Fibroblast of skin of right quadriceps (primary cell): ENCODE measurements at regions not wholly inside any gene's neighbourhood (a gene's known extent, or its start where the extent isn't known, plus 50 kb on each side); places are given as distances from the start of the nearest gene placed in this dataset.
"Not testable (repeated sequence)": the region's sequence is repeated elsewhere in the genome, so short reads cannot be mapped to it uniquely, and the experiment has no call there.

Source experiments
- DNase-seq: peaks from one replicate; pipeline ENCODE4 v3.0.0-alpha.2; 2013

DNA sequence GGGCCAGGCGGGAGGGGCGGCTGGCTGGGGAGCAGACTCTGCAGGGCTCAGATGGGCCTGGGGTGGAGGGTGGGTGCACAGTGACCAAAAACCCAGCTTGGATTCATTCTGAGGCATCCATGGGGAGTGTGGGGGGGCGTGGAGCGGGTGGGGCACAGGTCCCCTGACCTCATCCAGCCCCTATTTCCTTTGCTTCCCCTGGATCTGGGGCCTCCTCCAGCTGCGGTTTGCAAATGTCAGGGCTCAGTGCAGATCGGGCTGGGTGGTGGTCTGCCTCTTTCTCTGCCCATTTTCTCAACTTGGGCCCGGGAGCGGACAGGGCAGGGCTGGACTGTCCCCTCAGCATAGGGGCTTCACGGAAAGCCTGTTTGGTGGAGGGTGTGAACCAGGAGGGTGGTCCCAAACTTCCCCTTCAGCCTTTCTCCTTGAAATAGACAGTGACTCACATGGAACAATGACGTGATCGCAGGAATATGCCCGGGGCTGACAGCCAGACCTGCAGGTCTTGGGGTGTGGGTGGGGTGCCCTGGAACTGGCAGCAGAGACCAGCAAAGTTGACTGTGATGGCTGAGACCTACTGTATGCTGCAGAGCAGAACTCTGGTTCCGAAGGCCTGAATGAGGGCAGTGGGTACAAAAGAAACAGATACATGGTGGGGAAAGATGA lies 72.9 kb upstream of the PODXL start:
- DNase-seq = peak; percentile 69

DNA sequence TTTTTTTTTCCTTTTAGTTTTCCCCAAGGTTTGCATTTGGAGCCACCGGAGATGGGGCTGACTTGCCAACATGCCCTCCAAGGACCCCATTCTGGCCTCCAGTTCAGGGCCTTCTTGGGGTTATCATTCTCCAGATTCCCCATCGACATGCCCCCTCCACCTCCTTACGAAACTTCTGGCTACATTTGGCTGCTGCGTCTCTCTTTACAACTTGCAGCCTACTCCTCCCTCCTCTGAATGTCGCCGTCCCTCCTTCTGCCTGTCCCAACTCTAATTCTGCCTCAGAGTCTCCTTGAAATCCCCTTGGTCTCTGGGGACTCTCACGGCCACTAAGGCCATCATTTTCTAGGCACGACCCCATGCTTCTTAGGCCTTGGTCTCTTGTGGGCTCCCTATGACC lies 72.2 kb upstream of the PODXL start:
- no peak for DNase-seq

DNA sequence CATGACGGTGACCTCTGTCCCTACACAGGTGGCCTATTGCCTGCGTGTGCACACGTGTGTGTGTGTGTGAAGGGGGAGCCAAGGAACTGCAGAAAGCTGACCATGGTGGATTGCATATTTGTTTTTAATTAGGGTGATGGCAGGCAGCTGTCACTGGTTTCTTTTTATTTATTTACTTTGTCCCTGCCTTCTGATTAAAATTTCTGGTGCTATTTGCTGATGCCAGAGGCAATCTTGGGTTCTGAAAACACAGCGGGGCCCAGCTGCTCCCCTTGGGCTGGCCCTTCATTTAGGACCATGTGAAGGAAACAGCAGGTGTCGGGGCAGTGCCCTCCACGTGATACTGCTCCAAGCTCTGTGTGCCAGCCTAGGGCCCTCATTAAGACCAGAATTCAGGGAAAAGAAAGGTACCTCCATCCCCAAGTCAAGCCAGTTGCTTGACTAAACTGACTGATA lies 71.3 kb upstream of the PODXL start:
- DNase-seq = no peak

DNA sequence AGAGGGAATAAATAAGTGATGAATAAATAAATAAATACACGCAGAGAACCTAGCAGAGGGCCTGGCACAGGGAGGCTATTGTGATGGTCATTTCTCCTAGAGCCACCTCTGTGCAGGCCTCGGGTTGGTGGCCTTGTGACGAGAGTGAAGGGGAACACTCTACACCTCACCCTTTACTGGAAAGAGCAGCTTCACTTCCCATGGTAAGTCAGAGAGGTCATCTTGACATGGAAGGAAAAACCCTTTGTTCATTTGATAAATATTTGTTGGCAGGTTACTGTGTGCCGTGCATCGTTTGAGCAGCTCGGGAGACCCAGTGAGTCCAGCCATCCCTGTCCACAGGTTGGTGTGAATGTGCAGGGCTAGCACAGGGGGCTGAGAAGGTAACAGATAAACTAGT lies 70.2 kb upstream of the PODXL start:
- no peak for DNase-seq

DNA sequence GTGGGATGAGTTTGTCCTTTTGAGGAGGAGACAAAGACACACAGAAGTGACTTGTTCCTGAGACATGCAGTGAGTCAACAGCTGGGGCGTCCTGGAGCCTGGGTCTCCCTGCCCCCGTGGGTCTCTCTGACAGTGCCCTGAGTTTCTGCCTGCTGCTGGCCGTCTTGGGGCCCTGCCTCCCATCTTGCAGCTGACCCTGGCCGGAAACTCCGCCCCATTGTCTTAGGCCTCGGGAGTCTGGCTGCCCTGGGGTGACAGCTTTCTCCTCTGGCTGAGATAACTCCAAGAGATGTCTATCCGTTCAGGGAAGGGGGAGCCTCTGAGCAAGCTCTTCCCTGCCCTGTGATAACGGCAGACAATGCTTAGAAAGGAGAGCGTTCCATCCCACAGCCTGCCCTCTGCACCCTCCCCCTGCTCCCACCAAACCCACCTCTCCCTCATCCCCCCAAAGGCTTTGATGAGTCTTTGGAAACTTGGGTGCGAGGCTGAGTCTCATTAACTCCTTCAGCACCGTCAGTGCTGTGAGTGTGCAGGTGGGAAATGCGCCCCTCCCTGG lies 69.5 kb upstream of the PODXL start:
- DNase-seq = peak; percentile 84

DNA sequence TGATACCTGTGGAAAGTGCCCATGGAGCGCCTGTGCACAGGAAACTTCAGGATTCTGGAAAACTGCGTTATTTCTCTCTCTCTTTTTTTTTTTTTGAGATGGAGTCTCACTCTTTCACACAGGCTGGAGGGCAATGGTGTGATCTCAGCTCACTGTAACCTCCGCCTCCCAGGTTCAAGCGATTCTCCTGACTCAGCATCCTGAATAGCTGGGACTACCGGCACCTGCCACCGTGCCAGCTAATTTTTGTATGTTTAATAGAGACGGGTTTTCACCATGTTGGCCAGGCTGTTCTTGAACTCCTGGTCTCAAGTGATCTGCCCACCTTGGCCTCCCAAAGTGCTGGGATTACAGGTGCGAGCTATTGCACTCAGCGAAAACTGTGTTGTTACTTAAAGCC lies 68.9 kb upstream of the PODXL start:
- DNase-seq = not testable (repeated sequence)

DNA sequence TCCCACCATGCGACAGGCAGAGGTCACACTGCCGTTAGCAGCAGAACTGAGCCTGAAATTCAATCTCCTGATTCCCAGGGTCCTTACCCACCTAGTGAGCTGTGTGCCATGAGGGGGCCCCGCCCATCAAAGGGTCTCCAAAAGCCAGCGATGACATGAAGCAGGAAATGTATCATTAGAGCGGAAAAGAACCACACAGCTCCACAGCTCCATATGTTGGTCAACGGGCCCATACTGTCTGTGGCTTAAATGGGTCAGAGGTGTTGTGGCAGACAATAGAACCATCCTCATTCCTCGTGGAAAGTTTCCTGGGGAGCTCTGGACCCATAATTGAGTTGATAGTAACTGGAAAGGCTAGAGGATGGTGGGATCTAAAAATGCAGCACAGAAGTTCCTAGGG lies 68.1 kb upstream of the PODXL start:
- DNase-seq = no peak

DNA sequence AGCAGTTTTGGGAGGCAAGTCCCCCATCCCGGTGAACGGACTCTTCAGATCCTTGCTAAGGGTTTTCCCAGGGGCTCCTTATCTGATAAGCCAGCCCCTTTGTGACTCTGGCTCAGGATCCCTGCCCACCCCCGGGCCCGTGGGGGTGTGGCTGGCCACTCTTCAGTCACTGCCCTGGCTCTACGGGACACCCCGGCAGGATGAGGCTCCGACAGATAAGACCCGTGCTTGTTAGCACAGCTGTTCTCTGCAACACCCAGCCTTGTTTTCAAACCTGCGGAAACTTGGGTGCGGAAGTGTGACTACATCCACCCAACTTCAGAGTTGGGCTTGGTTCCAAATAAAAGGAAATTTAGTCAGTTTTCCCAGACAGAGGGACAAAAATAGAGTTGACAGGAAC lies 66.7 kb upstream of the PODXL start:
- no peak for DNase-seq

DNA sequence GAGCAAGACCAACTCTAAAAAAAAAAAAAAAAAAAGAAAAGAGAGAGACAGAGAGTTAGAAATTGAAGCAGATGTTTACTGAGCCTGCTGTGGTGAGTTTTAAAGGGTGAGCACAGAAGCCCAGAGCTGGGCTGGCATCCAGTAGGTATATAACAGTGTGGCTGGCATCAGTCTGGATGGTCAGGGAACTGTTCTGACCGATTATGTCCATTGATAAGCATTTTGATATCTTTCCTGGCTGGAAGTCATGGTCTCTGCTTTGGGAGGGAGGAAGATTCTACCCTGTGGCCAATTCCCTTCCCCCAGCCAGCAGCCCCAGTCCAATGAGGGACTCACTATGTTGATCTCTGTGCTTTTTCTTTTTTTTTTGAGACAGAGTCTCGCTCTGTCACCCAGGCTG lies 65.2 kb upstream of the PODXL start:
- DNase-seq = no peak

DNA sequence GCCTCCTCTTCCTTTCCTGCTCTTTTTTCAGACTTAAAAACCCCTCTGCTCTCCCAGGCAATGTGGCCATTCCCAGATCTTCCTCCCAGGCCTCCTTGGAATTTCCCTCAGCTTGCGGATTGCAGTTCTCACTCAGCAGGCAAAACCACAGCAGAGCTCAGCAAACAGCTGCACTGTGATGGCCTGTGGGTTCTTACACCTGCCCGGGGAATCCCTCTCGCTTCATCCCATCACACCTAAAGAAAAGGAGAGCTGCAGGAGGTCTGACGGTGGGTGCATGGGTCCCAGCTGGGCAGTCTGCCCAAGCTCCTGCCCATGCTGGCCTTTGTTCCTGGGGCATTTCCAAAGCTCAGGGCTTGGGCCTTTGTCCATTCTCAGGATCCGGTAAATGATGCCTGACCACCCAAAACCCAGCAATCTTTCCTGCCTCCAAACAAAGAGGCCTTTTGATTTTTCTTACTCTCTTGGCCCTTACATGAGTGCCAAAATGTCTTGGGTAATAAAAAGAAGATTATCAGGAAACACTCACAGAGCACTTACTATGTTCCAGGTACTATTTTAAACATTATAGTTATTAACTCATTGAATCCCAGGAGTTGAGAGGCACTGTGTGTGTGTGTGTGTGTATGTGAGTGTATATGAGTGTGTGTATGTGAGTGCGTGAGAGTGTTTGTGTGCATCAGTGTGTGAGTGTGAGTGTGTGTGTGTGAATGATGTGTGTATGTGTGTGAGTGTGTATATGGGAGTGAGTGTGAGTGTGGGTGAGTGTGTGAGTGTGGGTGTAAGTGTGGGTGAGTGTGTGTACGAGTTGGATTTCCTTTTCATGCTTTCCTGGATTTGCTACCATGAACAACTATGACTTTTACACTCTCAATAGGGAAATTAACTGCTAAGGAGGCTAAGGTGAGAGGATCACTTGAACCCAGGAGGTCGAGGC lies 64.5 kb upstream of the PODXL start:
- peak; percentile 56 for DNase-seq

DNA sequence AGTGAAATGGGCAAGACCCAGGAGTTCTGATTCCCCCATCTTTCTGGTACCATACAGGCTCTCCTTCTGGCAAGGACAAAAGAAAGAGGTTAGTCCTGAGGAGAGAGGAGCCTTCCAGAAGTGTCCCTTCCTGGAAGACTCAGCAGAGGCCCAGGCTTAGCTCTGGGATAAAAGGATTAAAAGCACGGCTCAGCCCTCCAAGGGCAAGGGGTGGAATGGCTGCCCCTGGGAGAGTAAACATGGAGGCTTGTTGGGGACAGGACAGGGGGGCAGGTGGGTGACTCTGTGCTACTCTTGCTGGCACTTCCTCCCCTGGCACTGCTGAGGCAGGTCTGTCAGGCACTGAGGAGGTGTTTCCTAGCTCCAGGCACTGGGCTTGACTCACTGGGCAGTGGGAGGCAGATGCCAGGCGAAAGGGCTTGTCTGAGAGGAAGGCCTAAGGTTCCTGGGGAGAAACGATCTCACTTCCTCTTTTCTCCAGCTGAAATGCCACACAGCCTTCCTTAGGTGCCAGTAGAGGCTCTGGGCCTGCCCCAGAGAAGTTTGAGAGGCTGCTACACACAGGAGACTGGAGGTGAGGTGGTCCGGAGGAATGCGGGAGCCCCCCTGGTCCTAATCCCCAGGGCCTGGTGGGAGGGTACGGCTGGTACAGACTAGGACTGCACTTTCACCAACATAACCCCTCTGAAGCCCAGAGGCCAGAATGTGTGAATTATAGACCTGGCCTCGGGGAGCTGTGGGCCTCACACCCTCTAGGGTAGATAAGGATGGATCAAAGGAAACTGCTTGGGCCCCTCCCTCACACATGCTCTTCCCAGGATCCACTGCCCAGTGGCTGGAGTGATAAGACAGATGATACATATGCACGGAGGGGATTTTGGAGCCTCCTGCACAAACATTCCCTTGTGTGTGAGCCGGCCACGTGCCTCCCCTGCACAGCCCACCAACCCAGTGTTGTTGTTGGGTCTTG lies 63.2 kb upstream of the PODXL start:
- DNase-seq = no peak

DNA sequence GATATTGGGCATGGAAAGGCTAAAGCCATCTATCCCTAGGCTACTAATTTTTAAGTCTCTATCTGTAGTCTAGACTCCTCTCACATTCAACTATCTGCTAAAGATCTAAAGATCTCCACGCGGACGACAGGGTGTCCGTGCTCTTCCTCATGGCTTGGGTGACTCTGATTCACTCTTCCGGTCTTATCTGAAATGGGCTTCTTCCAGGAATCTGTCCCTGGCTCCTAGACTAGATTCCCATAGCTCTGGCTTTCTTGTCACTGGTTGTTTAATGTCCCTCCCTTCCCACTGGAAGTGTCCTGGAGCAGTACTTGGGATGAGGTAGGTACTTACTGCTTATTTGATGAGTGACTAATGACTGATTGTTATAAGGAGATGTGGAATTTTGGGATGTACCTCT lies 62.0 kb upstream of the PODXL start:
- no peak for DNase-seq

DNA sequence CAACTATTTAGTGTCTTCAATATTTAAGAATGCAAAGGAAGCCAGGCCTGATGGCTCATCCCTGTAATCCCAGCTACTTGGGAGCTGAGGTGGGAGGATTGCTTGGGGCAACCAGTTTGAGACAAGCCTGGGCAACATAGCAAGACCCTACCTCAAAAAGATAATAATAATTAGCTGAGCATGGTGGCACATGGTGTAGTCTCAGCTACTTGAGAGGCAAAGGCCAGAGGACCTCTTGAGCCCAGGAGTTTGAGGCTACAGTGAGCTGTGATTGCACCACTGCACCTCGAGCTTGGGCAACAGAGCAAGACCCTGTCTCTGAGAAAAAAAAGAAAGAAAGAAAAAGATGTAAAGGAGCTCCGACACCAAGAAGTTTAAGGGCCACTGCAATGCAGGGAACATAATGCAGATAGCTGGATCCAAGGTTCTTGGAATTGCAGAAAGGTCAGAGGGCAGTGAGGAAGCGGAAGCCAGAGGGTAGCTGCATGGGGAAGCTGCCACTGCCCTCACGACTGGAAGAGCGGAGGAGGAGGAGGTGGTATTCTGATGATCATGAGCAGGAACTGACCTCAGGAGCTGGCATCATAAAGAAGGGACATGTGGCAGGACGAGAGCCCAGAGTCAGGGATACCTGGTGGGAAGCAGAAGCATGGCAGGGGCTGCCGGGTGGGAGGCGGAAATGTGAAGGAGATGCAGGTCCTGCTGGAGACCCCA lies 60.2 kb upstream of the PODXL start:
- DNase-seq = no peak

DNA sequence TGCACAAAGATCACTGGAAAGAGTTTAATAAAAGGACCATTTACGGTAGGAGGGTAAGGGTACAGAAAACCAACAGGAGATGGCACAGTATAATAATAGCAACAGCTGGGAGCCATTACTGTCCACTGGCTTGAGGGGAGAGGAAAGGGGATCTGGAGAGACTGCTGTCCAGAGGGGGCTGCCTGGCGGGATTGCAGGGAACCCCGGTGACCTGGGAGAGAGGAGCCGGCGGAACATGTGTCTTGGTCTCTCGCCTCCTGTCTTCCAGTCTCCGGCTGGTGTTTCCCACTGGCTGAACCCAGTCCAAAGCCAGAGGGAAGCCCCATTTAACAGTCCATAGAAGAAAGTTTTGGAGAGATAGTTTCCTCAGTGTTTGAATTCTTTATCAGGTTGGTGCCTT lies 57.5 kb upstream of the PODXL start:
- no peak for DNase-seq

DNA sequence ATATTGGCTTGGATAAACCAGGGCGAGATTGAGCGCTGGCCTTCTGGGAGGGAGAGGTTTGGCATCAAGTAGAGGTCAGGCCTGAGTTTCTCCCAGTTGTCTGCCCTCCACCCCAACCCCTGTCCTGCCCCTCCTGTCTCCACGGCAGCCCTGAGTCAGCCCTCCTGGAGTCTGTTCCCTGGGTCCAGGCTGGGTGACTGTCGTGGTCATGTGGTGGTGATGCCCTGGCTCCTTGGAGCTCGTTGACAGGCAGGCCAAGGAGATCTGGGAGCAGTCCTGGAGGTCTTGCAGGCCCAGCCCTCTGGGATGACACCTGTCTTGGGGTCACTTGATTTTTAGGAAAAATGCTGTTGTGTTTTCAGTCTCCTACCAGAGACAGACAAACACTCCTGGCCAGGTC lies 53.6 kb upstream of the PODXL start:
- DNase-seq = no peak

DNA sequence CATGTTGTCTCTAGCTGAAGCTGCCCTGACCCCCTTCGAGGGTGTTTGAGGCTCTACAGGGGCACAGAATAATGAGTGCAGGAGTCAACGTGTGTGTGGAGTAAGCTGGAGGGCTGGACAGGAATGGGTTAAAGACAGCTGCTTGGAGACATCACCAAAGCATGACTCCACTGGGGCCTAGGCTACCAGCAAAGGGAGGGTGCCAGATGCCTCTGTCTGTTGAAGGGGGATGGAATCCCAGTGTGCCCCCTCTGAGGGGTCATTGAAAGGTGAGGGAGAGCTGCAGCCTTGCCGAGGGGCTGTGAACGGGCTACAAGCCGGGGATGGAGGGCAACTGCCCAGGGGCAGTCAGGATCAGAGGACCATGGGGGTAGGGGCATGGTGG lies 51.7 kb upstream of the PODXL start:
- peak; percentile 48 for DNase-seq

DNA sequence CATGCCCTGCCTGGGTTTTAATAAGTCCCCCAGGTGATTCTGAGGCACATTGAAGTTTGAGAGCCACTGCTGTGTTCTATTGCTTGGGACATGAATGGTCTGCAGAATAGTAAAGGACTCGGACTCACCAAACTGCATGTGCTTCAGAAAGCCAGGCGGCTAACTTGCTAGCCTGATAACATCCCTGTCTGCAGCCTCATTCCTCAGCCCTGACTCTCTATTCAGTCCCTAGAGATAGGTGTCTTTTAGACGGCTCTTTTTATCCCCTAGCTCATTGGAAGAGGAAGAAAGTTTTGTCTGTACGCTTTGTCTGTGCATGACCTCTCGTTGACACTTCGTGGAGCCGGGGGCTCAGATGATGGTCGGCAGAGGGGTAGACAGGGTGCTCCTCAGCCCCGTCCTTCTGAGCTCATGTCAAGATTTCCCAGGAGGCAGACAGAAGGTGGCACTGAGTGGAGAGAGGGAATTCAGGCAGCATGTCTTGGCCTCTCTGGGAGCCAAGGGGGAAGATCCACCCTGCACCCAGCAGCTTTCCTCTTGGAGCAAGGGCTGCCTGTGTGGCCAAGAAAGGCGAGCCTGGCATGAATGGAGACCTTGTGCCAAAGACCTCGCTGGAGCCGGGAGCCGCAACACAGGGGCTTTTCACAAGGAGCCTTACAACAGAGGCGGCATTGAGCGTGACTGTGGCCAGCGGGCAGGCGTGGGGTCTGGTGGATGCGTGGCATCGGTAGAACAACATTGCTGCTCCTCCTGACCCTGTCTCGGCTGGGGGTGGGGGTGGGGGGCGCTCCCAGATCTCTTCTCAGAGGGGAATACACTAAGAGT lies 51.1 kb upstream of the PODXL start:
- DNase-seq = peak; percentile 29

DNA sequence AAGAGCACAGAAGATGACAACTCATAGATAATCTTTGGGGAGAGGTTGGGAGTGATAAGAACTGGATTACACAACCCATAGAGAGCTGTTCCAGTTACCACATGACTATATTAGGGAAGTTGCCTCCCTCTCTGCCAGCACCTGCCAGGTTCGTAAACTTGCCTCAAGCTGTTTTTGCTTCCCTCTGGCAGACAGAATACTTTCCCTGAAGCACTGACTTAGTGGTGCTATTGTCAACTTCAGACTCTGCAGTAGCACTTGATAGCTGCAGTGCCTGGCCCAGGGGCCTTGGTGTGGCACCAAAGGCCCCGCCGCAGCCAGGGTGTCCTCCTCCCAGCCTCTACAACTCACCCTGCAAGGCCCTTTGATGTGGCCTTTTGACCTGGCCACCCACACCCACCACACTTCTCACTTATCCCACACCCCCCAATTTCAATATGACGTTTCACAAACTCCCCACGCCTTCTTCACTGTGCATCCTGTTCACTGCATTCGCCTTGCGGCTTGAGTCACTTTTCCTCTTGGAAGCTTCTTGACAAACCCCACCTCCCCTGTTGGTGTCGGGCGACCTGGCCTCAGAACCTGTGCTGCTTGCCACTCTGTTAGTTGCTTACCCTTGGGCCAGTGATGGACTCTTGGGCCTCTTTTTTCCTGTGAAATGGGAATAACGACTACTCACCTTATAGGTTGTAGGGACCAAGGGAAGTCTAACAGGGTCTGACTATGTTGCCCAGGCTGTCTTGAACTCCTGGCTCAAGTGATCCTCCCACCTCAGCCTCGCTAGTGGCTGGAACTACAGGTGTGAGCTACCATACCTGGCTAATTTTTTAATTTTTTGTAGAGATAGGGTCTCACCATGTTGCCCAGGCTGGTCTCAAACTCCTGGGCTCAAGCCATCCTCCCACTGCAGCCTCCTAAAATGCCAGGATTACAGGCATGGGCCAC lies 50.2 kb upstream of the PODXL start:
- DNase-seq = no peak
